Gastroesophageal sphincter (tissue), 2 donors: ENCODE measurements at regions not wholly inside any gene's neighbourhood (a gene's known extent, or its start where the extent isn't known, plus 50 kb on each side); places are given as distances from the start of the nearest gene placed in this dataset.

Experiments used
- EP300 ChIP-seq: sonication (generic); formaldehyde crosslinking; IDR thresholded peaks from one replicate; pipeline ENCODE4 v1.6.1; 2017; ENCODE audit warnings: antibody characterized with exemption, mild to moderate bottlenecking
- POLR2AphosphoS5 ChIP-seq: sonication (generic); formaldehyde crosslinking; IDR thresholded peaks from one replicate; pipeline ENCODE4 v1.6.1; 2017; ENCODE audit warnings: antibody characterized with exemption

- TF ChIP-seq EP300 (no peak), POLR2AphosphoS5 (no peak)
Measured at GRCh38 chr3:190968616-190969015, 106.1 kb upstream of the GMNC start.
